22Rv1 (cell line): ENCODE measurements at regions not wholly inside any gene's neighbourhood (a gene's known extent, or its start where the extent isn't known, plus 50 kb on each side); places are given as distances from the start of the nearest gene placed in this dataset.

Experiments
- ZFX ChIP-seq: fragments of 450-650 bp; IDR thresholded peaks from 2 replicates; pipeline ENCODE4 v1.6.1; 2017; ENCODE audit warnings: antibody characterized with exemption, borderline replicate concordance
- TF ChIP-seq, protein P1 (sequence below): fragments of 450-650 bp; IDR thresholded peaks from 2 replicates; pipeline ENCODE4 v1.5.1; 2017; ENCODE audit warnings: mild to moderate bottlenecking

DNA sequence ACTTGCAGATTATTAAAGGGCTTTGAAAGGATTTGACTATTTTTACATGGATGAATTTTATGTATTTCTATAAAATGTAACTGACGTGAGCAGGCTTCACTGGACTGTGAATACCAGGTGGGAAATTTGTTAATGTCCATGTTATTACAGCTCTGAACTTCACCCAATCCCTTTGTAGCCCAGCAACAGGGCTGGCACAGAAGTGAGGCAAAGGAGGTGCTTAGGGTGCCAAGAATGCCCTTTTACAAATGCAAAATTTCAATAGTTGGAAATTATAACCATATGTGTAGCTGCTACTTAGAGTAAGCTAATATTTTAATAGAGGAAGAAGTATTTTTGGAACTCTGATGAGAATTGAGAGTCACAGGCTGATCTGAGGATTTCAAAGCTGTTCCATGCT is 53.7 kb upstream of the FAM98A start:
- TF ChIP-seq, protein P1, sequence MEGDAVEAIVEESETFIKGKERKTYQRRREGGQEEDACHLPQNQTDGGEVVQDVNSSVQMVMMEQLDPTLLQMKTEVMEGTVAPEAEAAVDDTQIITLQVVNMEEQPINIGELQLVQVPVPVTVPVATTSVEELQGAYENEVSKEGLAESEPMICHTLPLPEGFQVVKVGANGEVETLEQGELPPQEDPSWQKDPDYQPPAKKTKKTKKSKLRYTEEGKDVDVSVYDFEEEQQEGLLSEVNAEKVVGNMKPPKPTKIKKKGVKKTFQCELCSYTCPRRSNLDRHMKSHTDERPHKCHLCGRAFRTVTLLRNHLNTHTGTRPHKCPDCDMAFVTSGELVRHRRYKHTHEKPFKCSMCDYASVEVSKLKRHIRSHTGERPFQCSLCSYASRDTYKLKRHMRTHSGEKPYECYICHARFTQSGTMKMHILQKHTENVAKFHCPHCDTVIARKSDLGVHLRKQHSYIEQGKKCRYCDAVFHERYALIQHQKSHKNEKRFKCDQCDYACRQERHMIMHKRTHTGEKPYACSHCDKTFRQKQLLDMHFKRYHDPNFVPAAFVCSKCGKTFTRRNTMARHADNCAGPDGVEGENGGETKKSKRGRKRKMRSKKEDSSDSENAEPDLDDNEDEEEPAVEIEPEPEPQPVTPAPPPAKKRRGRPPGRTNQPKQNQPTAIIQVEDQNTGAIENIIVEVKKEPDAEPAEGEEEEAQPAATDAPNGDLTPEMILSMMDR = no peak
- no peak for TF ChIP-seq ZFX
